ENCODE measurements at regions not wholly inside any gene's neighbourhood (a gene's known extent, or its start where the extent isn't known, plus 50 kb on each side); places are given as distances from the start of the nearest gene placed in this dataset.

- H3K36me3 ChIP-seq (ENCODE audit: control insufficient read depth in 2 of 2, extremely low read depth in 1 of 2, insufficient read depth in 2 of 2, low read length in 2 of 2) = no peaks in the 10 kb centered on the region
- dilution Hi-C loops (cut with MboI; ENCODE audit: extremely low pct_ligation_motif_present, low sequenced_read_pairs) (no loop called here), intact Hi-C loops (cut with micrococcal nuclease) (no loop called here)
- no peaks in the 10 kb centered on the region for H3K9me1 ChIP-seq (replicated peaks; ENCODE audit: control insufficient read depth, extremely low read depth, insufficient read depth, low read length)
- TF ChIP-seq MAX (IDR thresholded peaks at IDR 0.05; ENCODE audit: insufficient read depth, insufficient read length) (no peak), EZH2 (IDR thresholded peaks at IDR 0.05; ENCODE audit: borderline replicate concordance, low read depth, low read length, severe bottlenecking) (no peak), MYC (IDR thresholded peaks at IDR 0.05; ENCODE audit: low read depth, low read length) (no peak), CTCF (IDR thresholded peaks at IDR 0.05; ENCODE audit: extremely low read depth in 1 of 2, insufficient read depth in 1 of 2, low read depth in 1 of 2, low read length in 2 of 2) (no peak), FOS (IDR thresholded peaks at IDR 0.05; ENCODE audit: borderline replicate concordance, insufficient read depth, low read length) (no peak), JUN (IDR thresholded peaks at IDR 0.05; ENCODE audit: borderline replicate concordance, insufficient read depth, insufficient read length, low read depth) (no peak), GATA2 (IDR thresholded peaks at IDR 0.05; ENCODE audit: insufficient read depth, insufficient read length, low read depth, low read length) (no peak), POLR2A (IDR thresholded peaks at IDR 0.05; ENCODE audit: low read depth, low read length) (no peak), POLR2AphosphoS5 (IDR thresholded peaks at IDR 0.05; ENCODE audit: insufficient read depth, low read depth, low read length) (no peak)
- FAIRE-seq (no peak), DNase-seq (ENCODE audit: low read depth, low spot score) (no peak)
- H4K20me1 ChIP-seq (replicated peaks; ENCODE audit: control insufficient read depth, extremely low read depth, insufficient read depth, low read length) = no peaks in the 10 kb centered on the region
- H3K27me3 ChIP-seq (ENCODE audit: control insufficient read depth in 2 of 2, insufficient read depth in 2 of 2, low read length in 2 of 2) = no peaks in the 10 kb centered on the region
- H2AFZ ChIP-seq (ENCODE audit: low read depth, low read length) = no peak overlapping the region
- ChIA-PET CTCF (no interaction called here), POLR2A (no interaction called here)
- no peaks in the 10 kb centered on the region for H3K4me1 ChIP-seq (ENCODE audit: control insufficient read depth, extremely low read depth, insufficient read depth, low read length)
- H3K9me3 ChIP-seq (replicated peaks; ENCODE audit: control insufficient read depth, insufficient read depth, low read length) = peaks cover 2% of the 10 kb centered on the region
- no TSS peak for BruUV-seq (replicated peaks)
- H3K27ac ChIP-seq (ENCODE audit: insufficient read depth, low read depth, low read length) = no peak overlapping the region
- H3K79me2 ChIP-seq (ENCODE audit: control insufficient read depth, insufficient read depth, low read length) = no peaks in the 10 kb centered on the region
- H3K9ac ChIP-seq (replicated peaks; ENCODE audit: extremely low read depth, insufficient read depth, low read length) = no peak overlapping the region
- no peak overlapping the region for H3K4me3 ChIP-seq (replicated peaks in 1 of 3; ENCODE audit: insufficient read depth in 1 of 3, low read depth in 1 of 3, low read length in 3 of 3)
- H3K4me2 ChIP-seq (ENCODE audit: insufficient read depth, low read length) = no peak overlapping the region
These were observed 601.5 kb upstream of the GCFC2 start for GRCh38 chr2:76312236-76312635.

All from endothelial cell of umbilical vein (primary cell).